Astrocyte (in vitro differentiated cells and primary cell): ENCODE measurements at regions not wholly inside any gene's neighbourhood (a gene's known extent, or its start where the extent isn't known, plus 50 kb on each side); places are given as distances from the start of the nearest gene placed in this dataset.

Experiments
- CTCF ChIP-seq: IDR thresholded peaks from 2 replicates; pipeline ENCODE4 v1.5.1; 2011; ENCODE audit warnings: low read depth, mild to moderate bottlenecking, inconsistent platforms, low read length, moderate library complexity; ENCODE audit not compliant: insufficient read depth
- EZH2 ChIP-seq: IDR thresholded peaks from 2 replicates; pipeline ENCODE4 v1.6.1; 2012; ENCODE audit warnings: mild to moderate bottlenecking, low read length, inconsistent platforms; ENCODE audit not compliant: insufficient read depth

- TF ChIP-seq CTCF, result no peak
- TF ChIP-seq EZH2, result no peak
Observed at GRCh38 chr12:39102474-39103209, 197.3 kb upstream of the CPNE8 start.
